SK-N-SH treated with all-trans-retinoic acid at 6 μM for 48 hours (cell line): ENCODE measurements at regions not wholly inside any gene's neighbourhood (a gene's known extent, or its start where the extent isn't known, plus 50 kb on each side); places are given as distances from the start of the nearest gene placed in this dataset.

Experiments
- ATAC-seq: fragments of 200-7000 bp; cut with Tn5 transposase; 3 replicates; pipeline ENCODE4 v1.9.1; 2020; ENCODE audit warnings: mild to moderate bottlenecking, moderate library complexity
- ARNTL ChIP-seq: fragments of 450-650 bp; formaldehyde crosslinking; IDR thresholded peaks from 2 replicates; pipeline ENCODE4 v1.5.0; 2020; ENCODE audit warnings: low read depth, mild to moderate bottlenecking, moderate library complexity, borderline replicate concordance
- CSRNP3 ChIP-seq: fragments of 250-450 bp; sonication (Bioruptor Pico); IDR thresholded peaks from 2 replicates; pipeline ENCODE4 v1.5.1; 2021; ENCODE audit warnings: mild to moderate bottlenecking, moderate library complexity
- ESRRG ChIP-seq: fragments of 250-450 bp; sonication (Bioruptor Pico); IDR thresholded peaks from 2 replicates; pipeline ENCODE4 v1.6.1; 2021; ENCODE audit warnings: mild to moderate bottlenecking
- GLIS3 ChIP-seq: fragments of 250-450 bp; sonication (Bioruptor Pico); IDR thresholded peaks from 2 replicates; pipeline ENCODE4 v1.5.0; 2020; ENCODE audit warnings: mild to moderate bottlenecking, moderate library complexity
- ISL1 ChIP-seq: fragments of 250-450 bp; sonication (Bioruptor Pico); IDR thresholded peaks from 2 replicates; pipeline ENCODE4 v2.1.2; 2022; ENCODE audit warnings: mild to moderate bottlenecking, moderate library complexity
- PATZ1 ChIP-seq: fragments of 250-450 bp; sonication (Bioruptor Pico); IDR thresholded peaks from 2 replicates; pipeline ENCODE4 v1.8.0; 2020; ENCODE audit warnings: mild to moderate bottlenecking, moderate library complexity, borderline replicate concordance
- POU6F1 ChIP-seq: fragments of 250-450 bp; sonication (Bioruptor Pico); IDR thresholded peaks from 2 replicates; pipeline ENCODE4 v1.8.0; 2021; ENCODE audit warnings: low read depth, mild to moderate bottlenecking, moderate library complexity, borderline replicate concordance
- PPARA ChIP-seq: fragments of 250-450 bp; sonication (Bioruptor Pico); IDR thresholded peaks from 2 replicates; pipeline ENCODE4 v1.5.0; 2020; ENCODE audit warnings: mild to moderate bottlenecking, borderline replicate concordance
- SNAI2 ChIP-seq: fragments of 250-450 bp; sonication (Bioruptor Pico); IDR thresholded peaks from 2 replicates; pipeline ENCODE4 v1.5.0; 2020; ENCODE audit warnings: mild to moderate bottlenecking, moderate library complexity
- TCF4 ChIP-seq: fragments of 250-450 bp; sonication (Bioruptor Pico); IDR thresholded peaks from 2 replicates; pipeline ENCODE4 v1.8.0; 2021; ENCODE audit warnings: mild to moderate bottlenecking, moderate library complexity, borderline replicate concordance
- TOX ChIP-seq: fragments of 250-450 bp; sonication (Bioruptor Pico); IDR thresholded peaks from 2 replicates; pipeline ENCODE4 v1.8.0; 2021; ENCODE audit warnings: mild to moderate bottlenecking, moderate library complexity, borderline replicate concordance
- TSHZ2 ChIP-seq: fragments of 250-450 bp; sonication (Bioruptor Pico); IDR thresholded peaks from 2 replicates; pipeline ENCODE4 v1.5.0; 2020; ENCODE audit warnings: mild to moderate bottlenecking, moderate library complexity
- ZC3H10 ChIP-seq: fragments of 250-450 bp; sonication (Bioruptor Pico); IDR thresholded peaks from 2 replicates; pipeline ENCODE4 v1.5.1; 2021; ENCODE audit warnings: mild to moderate bottlenecking, moderate library complexity

GRCh38 chr20:1782181-1782580 lies 113.0 kb upstream of the SIRPA start:
- no peak for ATAC-seq

GRCh38 chr20:1779567-1779966 lies 115.6 kb upstream of the SIRPA start:
- TF ChIP-seq TOX (CRISPR knock-in tag) = no peak
- no peak for ATAC-seq

More at GRCh38 chr20:1782181-1782580, 113.0 kb upstream of the SIRPA start:
- no peak for TF ChIP-seq SNAI2 (CRISPR knock-in tag)
- TF ChIP-seq POU6F1 = no peak
- TF ChIP-seq ZC3H10 (CRISPR knock-in tag) = no peak
- TF ChIP-seq TSHZ2 (CRISPR knock-in tag) = no peak
- no peak for TF ChIP-seq PATZ1 (CRISPR knock-in tag)
- TF ChIP-seq ISL1 (CRISPR knock-in tag) = no peak
- no peak for TF ChIP-seq ESRRG (CRISPR knock-in tag)
- TF ChIP-seq TOX (CRISPR knock-in tag) = no peak

- no peak for ATAC-seq
Observed at GRCh38 chr20:1778338-1778737, 116.9 kb upstream of the SIRPA start.

More at GRCh38 chr20:1778338-1778737, 116.9 kb upstream of the SIRPA start:
- TF ChIP-seq POU6F1 = no peak
- TF ChIP-seq ZC3H10 (CRISPR knock-in tag) = no peak
- no peak for TF ChIP-seq PATZ1 (CRISPR knock-in tag)
- no peak for TF ChIP-seq ISL1 (CRISPR knock-in tag)
- no peak for TF ChIP-seq CSRNP3
- TF ChIP-seq ARNTL = no peak
- no peak for TF ChIP-seq SNAI2 (CRISPR knock-in tag)
- no peak for TF ChIP-seq GLIS3 (CRISPR knock-in tag)
- TF ChIP-seq TCF4 (CRISPR knock-in tag) = no peak
- TF ChIP-seq PPARA (CRISPR knock-in tag) = no peak
- TF ChIP-seq, all 23 proteins: peak for 0
